Heart right ventricle (tissue), 16 donors: ENCODE measurements at regions not wholly inside any gene's neighbourhood (a gene's known extent, or its start where the extent isn't known, plus 50 kb on each side); places are given as distances from the start of the nearest gene placed in this dataset.

Experiments used
- ATAC-seq, 8 donors: fragments of 200-7000 bp; cut with Tn5 transposase; one replicate each; pipeline ENCODE4 v1.9.1; 2020; ENCODE audit warnings: mild to moderate bottlenecking in 8 of 8, moderate library complexity in 8 of 8, moderate number of reproducible peaks in 1 of 8
- DNase-seq, 2 donors: peaks; one replicate each; pipeline ENCODE4 v3.0.0-alpha.2; 2020
- H3K27ac ChIP-seq, 10 donors: fragments of 200-600 bp; sonication (generic) in 2 of 10; one replicate each; pipeline versions ENCODE4 v1.5.0 to v1.8.0; 2020 to 2022; ENCODE audit warnings: mild to moderate bottlenecking in 3 of 10
- H3K27me3 ChIP-seq, 7 donors: fragments of 200-600 bp; one replicate each; pipeline ENCODE4 v1.8.0; 2021 to 2022; ENCODE audit warnings: mild to moderate bottlenecking in 2 of 7
- H3K36me3 ChIP-seq, 9 donors: fragments of 200-600 bp; sonication (generic) in 1 of 9; one replicate each; pipeline versions ENCODE4 v1.5.0 to v1.8.0; 2020 to 2022; ENCODE audit warnings: mild to moderate bottlenecking in 2 of 9
- H3K4me1 ChIP-seq, 9 donors: fragments of 200-600 bp; sonication (generic) in 1 of 9; one replicate each; pipeline versions ENCODE4 v1.5.0 to v1.8.0; 2020 to 2022; ENCODE audit warnings: mild to moderate bottlenecking in 4 of 9
- H3K4me3 ChIP-seq, 10 donors: fragments of 200-600 bp; sonication (generic) in 2 of 10; one replicate each; pipeline versions ENCODE4 v1.5.0 to v1.8.0; 2020 to 2022; ENCODE audit warnings: mild to moderate bottlenecking in 7 of 10, moderate library complexity in 2 of 10
- H3K9me3 ChIP-seq, 11 donors: fragments of 200-600 bp in 10 of 11; sonication (generic) in 2 of 11; one replicate each; pipeline versions ENCODE4 v1.5.0 to v1.8.0; 2013 to 2022; ENCODE audit warnings: mild to moderate bottlenecking in 2 of 11, control low read depth in 1 of 11, moderate library complexity in 1 of 11
- WGBS, 2 donors: extraction: QIAGEN DNeasy Blood & Tissue Kit; methylation state at CpG; one replicate each; pipeline ENCODE4 v1.1.7; 2013; ENCODE audit warnings: inconsistent platforms in 1 of 2; 5-methylcytosine and 5-hydroxymethylcytosine counted together
- intact Hi-C, 10 donors: fragments of 100-400 bp; cut with DNase I; formaldehyde crosslinking; loops; one replicate each; pipeline versions ENCODE4 v1.11.1 to v1.14.2; 2022
- TF ChIP-seq, protein P1 (sequence below), 9 donors: fragments of 200-600 bp; sonication (generic) in 2 of 9; IDR thresholded peaks; one replicate each; pipeline versions ENCODE4 v1.5.0 to v1.8.0; 2021 to 2022; ENCODE audit warnings: antibody characterized with exemption in 9 of 9, mild to moderate bottlenecking in 5 of 9, moderate library complexity in 1 of 9
- donor health status: Arrhythmogenic right ventricular cardiomyopathy.
- donor health status: ischemic (EF 13 %, LVEDD 7.1; RV severe dilation, severe dysfunction).
- donor health status: healthy with polysubstance abuse.
- donor health status: DM: no; HTN: yes; CAD: no.
- donor health status: DM: no; HTN: no; CAD: no.
- donor health status: ischemic (EF 25% LVEDD 6.9; RV normal size, moderate dysfunction).
- donor health status: ischemic (EF 25% LVEDD 5.7; RV mildly dilated, moderate dysfunction).
- donor health status: healthy.
- donor health status: DM: yes; HTN: yes; CAD: no.
- donor health status: Ischemic cardiomyopathy.
- donor health status: ischemic (EF 35%, LVEDD 5.7; RV mildly dilated, moderate dysfunction).
- donor health status: nonischemic (EF 11% LVEDD 7.7; RV severe dilation, severe dysfunction).
- donor health status: DM: yes; HTN: yes; CAD: no.
- donor health status: PGD.
- donor health status: ischemic (EF 29% LVEDD 5.4; RV normal size, mild dysfunction).
- donor health status: nonischemic (EF 23%, LVEDD 6.1; RV moderate dilation, normal function).

DNA sequence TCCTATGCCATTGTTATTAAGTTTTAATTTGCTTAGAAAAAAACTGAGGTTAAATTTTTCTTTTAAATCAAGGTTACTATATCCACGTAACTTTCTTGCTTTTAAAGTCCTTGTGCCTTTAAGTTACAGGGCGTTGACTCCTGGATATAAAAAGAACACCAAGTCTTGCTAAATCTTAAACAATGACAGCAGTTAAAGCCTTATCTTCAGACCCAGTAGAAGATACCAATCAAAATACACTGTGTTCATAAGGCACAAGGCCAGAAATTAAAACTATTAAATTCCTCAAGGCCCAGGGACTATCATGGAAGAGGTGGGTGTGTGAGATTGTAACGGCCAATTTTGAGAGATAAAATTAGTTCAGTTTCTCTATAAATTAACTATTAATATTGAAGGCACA, 60.4 kb downstream of the PAGE2 start:
- peaks cover 0 to 17% (median 0%) of the 10 kb centered on the region in 9 donors for H3K4me1 ChIP-seq
- TF ChIP-seq, protein P1, sequence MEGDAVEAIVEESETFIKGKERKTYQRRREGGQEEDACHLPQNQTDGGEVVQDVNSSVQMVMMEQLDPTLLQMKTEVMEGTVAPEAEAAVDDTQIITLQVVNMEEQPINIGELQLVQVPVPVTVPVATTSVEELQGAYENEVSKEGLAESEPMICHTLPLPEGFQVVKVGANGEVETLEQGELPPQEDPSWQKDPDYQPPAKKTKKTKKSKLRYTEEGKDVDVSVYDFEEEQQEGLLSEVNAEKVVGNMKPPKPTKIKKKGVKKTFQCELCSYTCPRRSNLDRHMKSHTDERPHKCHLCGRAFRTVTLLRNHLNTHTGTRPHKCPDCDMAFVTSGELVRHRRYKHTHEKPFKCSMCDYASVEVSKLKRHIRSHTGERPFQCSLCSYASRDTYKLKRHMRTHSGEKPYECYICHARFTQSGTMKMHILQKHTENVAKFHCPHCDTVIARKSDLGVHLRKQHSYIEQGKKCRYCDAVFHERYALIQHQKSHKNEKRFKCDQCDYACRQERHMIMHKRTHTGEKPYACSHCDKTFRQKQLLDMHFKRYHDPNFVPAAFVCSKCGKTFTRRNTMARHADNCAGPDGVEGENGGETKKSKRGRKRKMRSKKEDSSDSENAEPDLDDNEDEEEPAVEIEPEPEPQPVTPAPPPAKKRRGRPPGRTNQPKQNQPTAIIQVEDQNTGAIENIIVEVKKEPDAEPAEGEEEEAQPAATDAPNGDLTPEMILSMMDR (IDR thresholded peaks at IDR 0.05) = no peak
- no peaks in the 10 kb centered on the region for H3K9me3 ChIP-seq
- DNase-seq (no peak), ATAC-seq (peak in 3 of 8 donors; percentile 25 to 58 (median 42))
- peak overlapping the region in 3 of 10 donors; percentile 13 to 43 (median 21) for H3K27ac ChIP-seq
- H3K36me3 ChIP-seq = peaks cover 0 to 16% (median 0%) of the 10 kb centered on the region in 9 donors
- 23 to 34% methylated on average over 3 of the region's 3 CpGs for WGBS, 2 donors
- H3K4me3 ChIP-seq = peak overlapping the region in 1 of 10 donors; percentile 13
- intact Hi-C loops = no loop called here
- H3K27me3 ChIP-seq = peaks cover 0 to 27% (median 0%) of the 10 kb centered on the region in 7 donors

DNA sequence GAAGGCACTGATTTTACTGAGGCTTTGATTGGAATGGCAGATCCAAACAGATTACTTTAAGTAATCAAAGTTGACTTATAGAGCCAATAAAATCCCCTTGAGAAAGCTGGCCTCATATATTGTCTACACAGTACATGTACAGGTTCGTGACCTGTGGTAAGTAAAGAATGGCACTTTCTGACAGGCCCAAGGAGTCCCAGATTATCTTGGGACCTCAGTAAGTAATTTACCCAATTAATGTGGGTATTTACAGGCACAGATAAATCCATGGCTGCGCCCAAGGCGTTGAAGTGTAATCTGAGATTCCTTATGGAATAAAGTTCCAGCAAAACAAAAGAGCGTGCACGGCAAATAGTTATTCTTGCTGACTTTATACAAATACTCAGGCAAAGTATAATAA, 62.4 kb downstream of the PAGE2 start:
- WGBS, 2 donors = 79 to 91% methylated on average over 5 of the region's 5 CpGs
- Histone ChIP-seq H3K27ac (no peak overlapping the region), H3K4me1 (peaks cover 0 to 17% (median 0%) of the 10 kb centered on the region in 9 donors), H3K4me3 (no peak overlapping the region), H3K9me3 (no peaks in the 10 kb centered on the region), H3K36me3 (no peaks in the 10 kb centered on the region), H3K27me3 (peaks cover 0 to 23% (median 0%) of the 10 kb centered on the region in 7 donors)
- TF ChIP-seq, protein P1 (IDR thresholded peaks at IDR 0.05) = no peak
- DNase-seq = no peak
- no peak for ATAC-seq
- intact Hi-C loops = loop anchor here in 1 of 10 donors (5.0 kb wide), 1 partner anchor 149 kb away; the partner anchor contains the start of gene APEX2

DNA sequence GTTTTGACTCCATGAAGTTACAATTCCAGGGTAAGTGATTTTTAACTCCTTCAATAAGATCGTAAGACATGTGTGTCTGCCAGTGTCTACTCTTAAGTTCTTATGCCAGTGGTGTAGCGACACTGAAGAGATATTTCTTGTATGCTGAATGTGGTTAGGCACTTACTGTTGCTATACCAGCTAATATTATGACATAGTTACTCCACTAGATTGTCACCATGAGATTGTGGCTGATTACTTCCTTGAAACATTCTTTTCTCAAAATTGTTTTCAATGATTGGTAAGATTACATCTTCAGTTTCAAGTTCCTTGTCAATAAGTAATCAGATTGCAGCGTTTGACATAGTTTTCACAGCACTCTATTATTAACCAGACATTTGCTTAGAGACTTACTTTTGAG, 60.6 kb upstream of the PAGE5 start:
- intact Hi-C loops = no loop called here
- DNase-seq (no peak), ATAC-seq (no peak)
- Histone ChIP-seq H3K36me3 (peaks cover 0 to 16% (median 0%) of the 10 kb centered on the region in 9 donors), H3K9me3 (peaks cover 0 to 4% (median 0%) of the 10 kb centered on the region in 11 donors), H3K4me3 (peak overlapping the region in 1 of 10 donors; percentile 64), H3K4me1 (peaks cover 0 to 17% (median 3%) of the 10 kb centered on the region in 9 donors), H3K27ac (no peak overlapping the region), H3K27me3 (peaks cover 0 to 3% (median 0%) of the 10 kb centered on the region in 7 donors)
- TF ChIP-seq, protein P1 (IDR thresholded peaks at IDR 0.05) = no peak
- WGBS, 2 donors = 67 to 72% methylated on average over 3 of the region's 3 CpGs

DNA sequence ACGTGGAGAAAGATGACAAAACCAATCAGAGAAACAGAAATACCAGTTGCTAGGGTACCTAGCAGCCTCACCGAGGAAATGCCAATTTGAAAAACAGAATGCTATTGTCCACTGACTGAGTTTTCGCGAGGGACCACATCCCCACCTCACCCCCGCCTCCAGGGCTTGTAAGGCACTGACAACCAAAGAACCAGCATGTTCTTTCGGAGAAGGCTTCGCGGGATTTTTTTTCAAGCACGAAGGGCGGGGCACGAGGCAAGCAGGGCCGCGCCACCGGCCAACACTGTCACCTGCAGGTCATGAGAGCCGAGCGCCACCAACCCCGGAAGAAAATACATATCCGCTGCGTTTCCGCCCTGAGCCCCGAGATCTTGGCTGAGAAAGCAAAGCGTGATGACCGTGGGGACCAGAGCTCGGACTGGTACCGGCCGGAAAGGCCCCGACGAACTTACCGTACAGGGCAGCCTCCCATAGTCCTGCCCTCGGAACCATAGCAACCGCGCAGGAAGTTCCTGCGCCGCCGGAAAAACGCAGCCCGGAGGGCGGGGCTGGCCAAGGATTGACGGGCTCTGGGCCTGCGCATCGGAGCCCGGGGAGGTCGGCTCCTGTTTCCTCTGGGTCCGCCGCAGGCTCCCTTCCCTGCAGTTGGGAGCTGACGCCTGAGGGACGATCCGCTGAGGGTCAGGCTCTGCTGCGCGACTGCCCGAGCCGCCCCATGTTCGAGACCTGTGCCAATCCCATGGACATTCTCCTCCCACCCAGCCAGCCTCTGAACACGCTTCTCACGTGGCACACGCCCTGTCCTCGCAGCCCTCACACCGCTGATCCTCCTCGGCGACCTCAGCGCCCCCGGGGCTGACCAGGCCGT, 59.2 kb upstream of the PAGE5 start:
- peaks cover 0 to 17% (median 3%) of the 10 kb centered on the region in 9 donors for H3K4me1 ChIP-seq
- peak; percentile 98 to 100 (median 100) for ATAC-seq
- peak; percentile 89 to 90 for DNase-seq
- H3K27me3 ChIP-seq = no peaks in the 10 kb centered on the region
- peak overlapping the region; percentile 40 to 67 (median 62) for H3K4me3 ChIP-seq
- TF ChIP-seq, protein P1 (IDR thresholded peaks at IDR 0.05) = peak in 8 of 9 donors; percentile 14 to 68 (median 46)
- H3K27ac ChIP-seq = peak overlapping the region; percentile 88 to 95 (median 92)
- peaks cover 0 to 16% (median 0%) of the 10 kb centered on the region in 9 donors for H3K36me3 ChIP-seq
- intact Hi-C loops = loop anchor here in 3 of 10 donors (2.0 to 10.0 kb wide), 6 partner anchors 26 to 526 kb away; partner anchors contain the start of genes APEX2 (in 1 of the 3) and MAGEH1 (in 1 of the 3)
- peaks cover 0 to 4% (median 0%) of the 10 kb centered on the region in 11 donors for H3K9me3 ChIP-seq
- 0% methylated on average over 45 to 63 of the region's 63 CpGs for WGBS, 2 donors
